COLO829 (cell line): ENCODE measurements at regions not wholly inside any gene's neighbourhood (a gene's known extent, or its start where the extent isn't known, plus 50 kb on each side); places are given as distances from the start of the nearest gene placed in this dataset.
A peak's percentile ranks its signal among the peaks of the same experiment; 100 is the strongest.
"Not testable (repeated sequence)": the region's sequence is repeated elsewhere in the genome, so short reads cannot be mapped to it uniquely, and the experiment has no call there.

ENCODE experiments used
- DNase-seq: peaks from one replicate; pipeline ENCODE4 v3.0.0; 2012; ENCODE audit warnings: low spot score

GRCh38 chr6:141393405-141394124 lies 739.2 kb upstream of the GJE1 start:
- no peak for DNase-seq

GRCh38 chr6:141391135-141391534 lies 741.6 kb upstream of the GJE1 start:
- not testable (repeated sequence) for DNase-seq

DNA sequence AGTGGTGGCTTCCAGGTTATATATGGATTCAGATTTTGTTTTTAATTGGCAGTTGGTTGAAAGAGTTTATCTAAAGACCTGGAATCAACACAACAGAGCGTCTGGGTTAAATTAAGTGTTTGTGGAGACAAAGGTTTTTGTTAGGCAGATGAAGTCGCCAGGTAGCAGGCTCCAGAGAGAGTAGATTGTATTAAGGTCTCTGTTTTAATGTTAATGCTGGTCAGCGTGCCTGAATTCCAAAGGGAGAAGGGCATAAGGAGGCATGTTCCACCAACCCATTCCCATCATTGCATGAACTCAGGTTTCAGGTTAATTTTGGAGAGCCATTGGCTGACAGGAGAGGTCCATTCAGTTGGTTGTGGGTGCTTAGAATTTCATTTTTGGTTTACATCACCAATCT lies 744.1 kb upstream of the GJE1 start:
- no peak for DNase-seq

GRCh38 chr6:141370438-141370837 lies 762.3 kb upstream of the GJE1 start:
- no peak for DNase-seq

DNA sequence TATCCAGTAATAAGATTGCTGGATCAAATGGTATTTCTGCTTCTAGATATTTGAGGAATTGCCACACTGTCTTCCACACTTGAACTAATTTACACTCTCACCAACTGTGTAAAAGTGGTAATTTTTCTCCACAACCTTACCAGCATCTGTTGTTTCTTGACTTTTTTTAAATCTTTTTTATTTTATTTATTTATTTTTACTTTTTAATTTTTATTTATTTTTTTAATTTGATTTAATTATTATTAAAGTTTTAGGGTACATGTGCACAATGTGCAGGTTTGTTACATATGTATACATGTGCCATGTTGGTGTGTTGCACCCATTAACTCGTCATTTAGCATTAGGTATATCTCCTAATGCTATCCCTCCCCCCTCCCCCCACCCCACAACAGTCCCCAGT lies 765.9 kb upstream of the GJE1 start:
- not testable (repeated sequence) for DNase-seq

DNA sequence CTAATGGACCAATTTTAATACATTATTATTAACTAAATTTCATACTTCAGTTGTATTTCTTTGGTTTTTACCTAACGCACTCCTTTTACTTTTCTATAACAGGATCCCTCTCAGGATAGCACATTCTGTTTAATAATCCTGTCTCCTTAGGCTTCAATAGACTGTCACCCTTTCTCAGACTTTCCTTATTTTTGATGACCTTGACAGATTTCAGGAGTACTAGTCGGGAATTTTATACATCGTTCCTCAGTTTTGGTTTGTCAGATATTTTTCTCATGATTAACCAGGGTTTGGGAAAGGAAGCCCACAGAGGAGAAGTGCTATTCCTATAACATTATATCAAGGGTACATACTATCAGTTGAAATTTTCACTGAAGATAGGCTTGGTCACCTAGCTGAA lies 768.0 kb upstream of the GJE1 start:
- no peak for DNase-seq

GRCh38 chr6:141364232-141364631 lies 768.5 kb upstream of the GJE1 start:
- DNase-seq = no peak

DNA sequence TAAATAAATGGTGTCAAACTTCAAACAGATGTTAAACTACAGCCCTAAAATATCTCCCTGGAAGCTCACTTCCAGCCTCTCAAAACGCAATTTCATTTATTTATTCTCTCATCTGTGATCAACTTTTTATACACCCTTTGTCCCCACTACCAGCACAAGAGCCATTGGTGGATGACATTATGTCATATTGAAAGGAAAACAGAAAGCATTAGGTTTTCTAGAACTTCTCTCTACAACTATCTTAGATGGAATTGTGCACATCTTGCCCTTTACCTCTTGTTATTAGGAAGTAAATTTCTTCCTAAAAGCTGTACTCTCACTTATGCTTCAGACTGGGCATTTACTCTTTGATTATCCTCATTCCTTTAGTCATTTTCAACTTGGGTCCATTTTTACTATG lies 771.2 kb upstream of the GJE1 start:
- no peak for DNase-seq

GRCh38 chr6:141359953-141360352 lies 772.8 kb upstream of the GJE1 start:
- DNase-seq = no peak

- DNase-seq = no peak
Observed at GRCh38 chr6:141354191-141354955, 778.4 kb upstream of the GJE1 start.

GRCh38 chr6:141351721-141352120 lies 781.0 kb upstream of the GJE1 start:
- no peak for DNase-seq

GRCh38 chr6:141349710-141350109 lies 783.0 kb upstream of the GJE1 start:
- no peak for DNase-seq

- no peak for DNase-seq
Observed at GRCh38 chr6:141347906-141348492, 784.7 kb upstream of the GJE1 start.

DNA sequence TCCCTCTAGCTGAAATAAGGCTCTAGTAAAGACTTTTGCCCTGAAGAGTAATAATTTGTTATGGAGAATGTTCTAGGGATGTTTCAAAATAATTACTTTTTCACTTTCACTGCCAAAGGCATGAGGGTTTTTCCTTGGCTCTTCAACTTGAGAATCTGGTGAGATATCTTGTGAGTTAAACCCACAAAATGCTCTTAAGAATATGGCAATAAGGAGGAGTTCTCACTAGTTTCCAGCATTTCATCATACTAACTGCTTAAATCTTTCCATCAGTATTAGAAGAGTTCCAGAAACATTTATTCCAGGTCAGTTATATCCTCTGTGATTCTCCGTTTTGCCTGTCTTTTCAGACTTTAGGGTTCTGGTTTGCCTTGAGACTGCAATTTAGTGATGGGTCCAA lies 785.6 kb upstream of the GJE1 start:
- DNase-seq = no peak

DNA sequence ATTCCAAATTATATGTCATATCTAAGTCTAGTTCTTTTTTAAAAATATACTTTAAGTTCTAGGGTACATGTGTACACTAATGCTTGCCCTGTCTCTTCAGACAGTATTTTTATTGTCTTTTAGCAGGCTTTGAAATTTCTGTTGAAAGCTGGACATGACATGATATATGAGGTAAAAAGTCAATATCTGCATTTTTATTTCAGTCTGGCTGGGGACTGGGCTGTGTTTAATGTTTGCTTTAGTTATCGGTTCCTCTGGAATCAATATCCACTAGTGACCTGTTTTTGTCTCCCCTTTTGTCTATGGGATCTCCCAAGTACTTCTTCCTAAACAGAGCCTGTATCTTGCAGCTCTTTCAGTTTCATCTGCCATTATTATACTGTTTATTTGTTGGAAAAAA lies 786.2 kb upstream of the GJE1 start:
- DNase-seq = no peak

DNA sequence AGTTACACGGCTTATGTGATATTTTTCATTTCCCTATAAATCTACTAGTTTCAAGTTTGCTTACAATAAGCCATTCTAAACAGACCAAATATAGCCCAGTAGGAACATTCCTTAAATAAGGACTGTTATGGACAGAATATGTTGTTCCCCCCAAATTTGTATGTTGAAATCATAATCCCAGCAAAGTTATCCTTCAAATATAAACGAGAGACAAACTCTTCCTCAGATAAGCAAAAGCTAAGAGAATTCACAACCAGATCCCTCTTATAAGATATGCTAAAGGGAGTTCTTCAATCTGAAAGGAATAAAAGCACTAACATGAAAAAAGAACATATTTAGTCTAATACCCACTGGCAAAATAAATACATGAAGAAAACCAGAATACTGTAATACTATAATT lies 795.5 kb upstream of the GJE1 start:
- no peak for DNase-seq

GRCh38 chr6:141335477-141336273 lies 797.0 kb upstream of the GJE1 start:
- DNase-seq = no peak

- no peak for DNase-seq
Observed at GRCh38 chr6:141326925-141327324, 805.8 kb upstream of the GJE1 start.

DNA sequence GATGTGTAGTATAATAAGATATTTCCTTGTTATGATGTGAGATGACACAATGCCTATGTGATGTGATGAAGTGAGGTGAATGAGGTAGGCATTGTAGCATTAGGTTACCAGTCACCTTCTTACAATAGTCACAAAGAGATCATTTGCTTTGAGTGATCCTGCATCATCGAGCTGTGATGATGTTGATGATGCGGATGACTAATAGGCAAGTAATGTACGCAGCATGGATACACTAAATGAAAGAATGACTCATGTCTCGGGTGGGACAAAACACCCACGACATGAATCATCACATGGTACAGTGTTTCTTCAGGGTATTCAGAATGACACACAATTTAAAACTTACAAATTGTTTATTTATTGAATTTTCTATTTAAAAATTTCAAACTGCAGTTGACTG lies 806.3 kb upstream of the GJE1 start:
- DNase-seq = peak; percentile 81

- no peak for DNase-seq
Observed at GRCh38 chr6:141321493-141322347, 811.0 kb upstream of the GJE1 start.

- DNase-seq = no peak
Observed at GRCh38 chr6:141316236-141316635, 816.5 kb upstream of the GJE1 start.

DNA sequence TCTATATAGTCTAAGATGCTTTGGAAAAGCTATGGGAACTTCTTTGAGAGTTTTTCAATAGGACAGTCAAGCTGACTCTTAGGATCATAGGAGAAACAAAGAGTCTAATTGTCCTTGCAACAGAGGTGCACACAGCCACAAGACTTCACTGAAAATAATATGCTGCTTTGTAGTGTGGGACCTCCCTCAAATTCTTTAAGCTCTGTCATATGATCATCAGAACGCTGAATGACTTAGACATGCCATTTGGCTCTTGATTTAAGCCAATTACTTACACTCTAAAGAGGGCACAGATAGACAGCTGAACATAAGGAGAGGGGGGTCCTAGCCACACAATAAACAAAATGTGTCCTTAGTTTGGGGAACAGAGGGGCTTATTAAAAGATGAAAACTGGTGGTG lies 818.7 kb upstream of the GJE1 start:
- DNase-seq = peak; percentile 68
